ENCODE measurements at regions not wholly inside any gene's neighbourhood (a gene's known extent, or its start where the extent isn't known, plus 50 kb on each side); places are given as distances from the start of the nearest gene placed in this dataset.
"Not testable (repeated sequence)": the region's sequence is repeated elsewhere in the genome, so short reads cannot be mapped to it uniquely, and the experiment has no call there.

DNA sequence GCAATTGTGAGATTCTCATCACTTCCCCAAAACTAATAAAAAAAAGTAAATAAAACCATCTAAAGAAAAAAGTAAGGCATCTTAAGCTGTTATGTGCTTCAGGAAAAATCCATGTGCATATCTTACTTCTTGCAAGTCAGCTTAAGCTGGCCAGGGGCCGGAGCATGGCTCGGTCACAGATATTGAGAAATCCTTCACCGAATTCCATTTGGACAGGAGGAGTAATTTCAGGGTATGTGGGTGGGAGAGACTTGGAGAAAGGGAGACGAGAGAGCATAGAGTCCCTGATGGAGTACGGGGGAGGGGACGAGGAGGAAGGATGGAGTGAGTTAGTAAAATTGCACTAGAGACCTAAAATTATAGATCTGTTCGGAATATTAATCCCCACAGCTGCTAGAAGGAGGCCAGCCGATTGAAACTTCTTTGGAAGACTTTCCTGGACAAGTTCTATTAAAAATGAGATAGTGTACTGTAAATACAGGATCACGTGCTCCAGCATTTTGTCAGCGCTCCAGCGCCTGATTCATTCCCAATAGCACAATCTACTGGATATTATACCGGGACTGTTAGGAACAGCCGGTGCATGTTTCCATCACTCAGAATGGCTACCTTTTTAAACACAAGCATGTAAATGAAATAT lies 438.5 kb downstream of the ZNF516 start:
- Mint-ChIP-seq H3K4me1 (ENCODE audit: low read depth) (no peaks in the 10 kb centered on the region), H3K4me3 (no peak overlapping the region), H3K9me3 (no peaks in the 10 kb centered on the region), H3K36me3 (ENCODE audit: insufficient read depth in 2 of 2) (no peaks in the 10 kb centered on the region), H3K27ac (no peak overlapping the region), H3K27me3 (ENCODE audit: low read depth) (no peaks in the 10 kb centered on the region)
- DNase-seq (no peak), ATAC-seq (replicated peaks in 1 of 2) (no peak)

- DNase-seq: no peak
- ATAC-seq (replicated peaks in 1 of 2): no peak
- H3K27ac Mint-ChIP-seq: no peak overlapping the region
- H3K4me1 Mint-ChIP-seq (ENCODE audit: low read depth): no peaks in the 10 kb centered on the region
- H3K36me3 Mint-ChIP-seq (ENCODE audit: insufficient read depth in 2 of 2): no peaks in the 10 kb centered on the region
- no peak overlapping the region for H3K4me3 Mint-ChIP-seq
- no peaks in the 10 kb centered on the region for H3K9me3 Mint-ChIP-seq
- H3K27me3 Mint-ChIP-seq (ENCODE audit: low read depth): no peaks in the 10 kb centered on the region
Observed at GRCh38 chr18:76055578-76055977, 439.5 kb downstream of the ZNF516 start.

DNA sequence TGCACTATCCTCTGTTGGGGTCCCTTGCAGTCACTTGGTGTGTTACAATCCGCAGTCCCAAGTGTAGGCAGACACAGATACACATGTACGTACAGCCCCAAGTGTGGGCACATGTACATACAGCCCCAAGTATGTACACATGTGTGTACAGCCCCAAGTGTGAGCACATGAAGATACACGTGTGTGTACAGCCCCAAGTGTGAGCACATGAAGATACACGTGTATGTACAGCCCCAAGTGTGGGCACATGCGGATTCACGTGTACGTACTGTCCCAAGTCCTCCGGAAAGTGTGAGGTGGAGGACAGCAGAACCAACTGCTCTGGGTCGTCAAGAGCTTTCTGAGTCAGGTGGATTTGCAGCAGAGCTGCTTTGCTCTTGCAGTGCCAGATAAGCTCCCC lies 440.0 kb downstream of the ZNF516 start:
- Mint-ChIP-seq H3K4me3 (no peak overlapping the region), H3K27me3 (ENCODE audit: low read depth) (no peaks in the 10 kb centered on the region), H3K9me3 (no peaks in the 10 kb centered on the region), H3K36me3 (ENCODE audit: insufficient read depth in 2 of 2) (no peaks in the 10 kb centered on the region), H3K27ac (no peak overlapping the region), H3K4me1 (ENCODE audit: low read depth) (no peaks in the 10 kb centered on the region)
- DNase-seq (no peak), ATAC-seq (replicated peaks in 1 of 2) (no peak)

- H3K4me1 Mint-ChIP-seq (ENCODE audit: low read depth): no peaks in the 10 kb centered on the region
- H3K27ac Mint-ChIP-seq: no peak overlapping the region
- no peak overlapping the region for H3K4me3 Mint-ChIP-seq
- ATAC-seq (replicated peaks in 1 of 2): no peak
- H3K36me3 Mint-ChIP-seq (ENCODE audit: insufficient read depth in 2 of 2): no peaks in the 10 kb centered on the region
- no peak for DNase-seq
- no peaks in the 10 kb centered on the region for H3K9me3 Mint-ChIP-seq
- no peaks in the 10 kb centered on the region for H3K27me3 Mint-ChIP-seq (ENCODE audit: low read depth)
Observed at GRCh38 chr18:76054156-76054555, 440.9 kb downstream of the ZNF516 start.

GRCh38 chr18:76053551-76053950 lies 441.5 kb downstream of the ZNF516 start:
- Mint-ChIP-seq H3K27ac (no peak overlapping the region), H3K36me3 (ENCODE audit: insufficient read depth in 2 of 2) (no peaks in the 10 kb centered on the region), H3K4me3 (no peak overlapping the region), H3K27me3 (ENCODE audit: low read depth) (no peaks in the 10 kb centered on the region), H3K4me1 (ENCODE audit: low read depth) (no peaks in the 10 kb centered on the region), H3K9me3 (no peaks in the 10 kb centered on the region)
- ATAC-seq (replicated peaks in 1 of 2): no peak
- no peak for DNase-seq

GRCh38 chr18:76052227-76052595 lies 442.8 kb downstream of the ZNF516 start:
- no peak overlapping the region for H3K4me3 Mint-ChIP-seq
- DNase-seq (no peak), ATAC-seq (replicated peaks in 1 of 2) (no peak)
- no peaks in the 10 kb centered on the region for H3K9me3 Mint-ChIP-seq
- no peaks in the 10 kb centered on the region for H3K36me3 Mint-ChIP-seq (ENCODE audit: insufficient read depth in 2 of 2)
- H3K4me1 Mint-ChIP-seq (ENCODE audit: low read depth): no peaks in the 10 kb centered on the region
- no peak overlapping the region for H3K27ac Mint-ChIP-seq
- H3K27me3 Mint-ChIP-seq (ENCODE audit: low read depth): no peaks in the 10 kb centered on the region

DNA sequence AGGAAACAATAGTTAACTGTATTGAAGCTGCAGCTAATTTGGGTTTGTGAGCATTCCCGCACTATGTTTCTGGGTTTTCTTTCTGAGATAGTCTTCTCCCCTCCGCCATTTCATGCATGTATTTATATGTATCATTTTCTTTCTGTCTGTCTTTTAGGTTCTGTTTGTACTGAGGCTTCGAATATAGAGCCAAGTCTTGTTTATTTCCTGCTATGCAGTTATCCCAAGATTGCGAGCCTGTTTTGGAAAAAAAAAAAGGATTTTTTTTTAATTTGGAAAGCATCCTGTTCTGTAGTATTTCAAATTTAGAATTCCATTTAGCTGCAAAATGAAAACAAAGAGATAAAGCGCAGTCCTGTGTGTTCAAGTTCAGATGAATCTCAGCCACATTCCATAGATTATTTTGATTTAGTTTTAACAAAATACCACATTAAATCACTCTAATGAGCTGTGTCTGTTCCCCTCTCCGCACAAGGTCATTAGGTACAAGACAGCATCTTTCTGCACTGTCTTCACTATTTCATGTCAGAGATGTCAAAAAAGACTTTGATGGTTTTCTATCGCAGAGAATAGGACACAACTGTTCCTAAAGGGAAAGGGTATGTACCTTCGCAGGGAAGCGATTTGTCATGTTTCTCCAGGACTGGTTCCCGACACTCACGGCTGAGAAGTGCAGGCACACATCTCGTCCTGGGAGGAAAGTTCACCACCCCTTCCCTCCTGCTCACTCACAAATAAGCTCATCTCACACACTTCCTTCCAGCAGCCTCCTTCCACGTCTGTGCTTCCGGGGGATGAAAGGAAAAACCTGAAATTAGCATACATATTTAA lies 443.4 kb downstream of the ZNF516 start:
- Mint-ChIP-seq H3K27ac (no peak overlapping the region), H3K9me3 (no peaks in the 10 kb centered on the region), H3K4me3 (no peak overlapping the region), H3K36me3 (ENCODE audit: insufficient read depth in 2 of 2) (no peaks in the 10 kb centered on the region), H3K4me1 (ENCODE audit: low read depth) (no peaks in the 10 kb centered on the region), H3K27me3 (ENCODE audit: low read depth) (no peaks in the 10 kb centered on the region)
- DNase-seq (no peak), ATAC-seq (replicated peaks in 1 of 2) (no peak)

DNA sequence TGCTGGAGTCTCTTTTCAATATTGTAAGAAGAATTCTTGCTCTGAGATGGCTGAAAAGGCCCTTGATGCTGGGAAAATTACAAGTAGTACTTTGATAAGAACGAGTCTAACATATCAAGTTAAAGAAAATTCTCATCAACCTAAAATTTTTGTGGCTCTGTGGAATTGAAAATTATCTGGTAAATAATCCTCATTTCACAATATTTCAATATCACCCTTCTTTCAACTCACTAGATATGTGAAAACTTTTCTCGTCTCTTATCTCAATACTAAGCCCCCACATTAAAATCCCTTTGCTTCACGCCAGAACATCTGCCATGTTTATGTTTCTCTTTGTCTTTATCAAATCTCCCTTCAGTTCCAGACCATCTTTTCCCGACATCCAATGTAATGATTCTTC lies 448.8 kb downstream of the ZNF516 start:
- Mint-ChIP-seq H3K4me1 (ENCODE audit: low read depth) (no peaks in the 10 kb centered on the region), H3K4me3 (no peak overlapping the region), H3K36me3 (ENCODE audit: insufficient read depth in 2 of 2) (no peaks in the 10 kb centered on the region), H3K27ac (no peak overlapping the region), H3K9me3 (peaks cover 0 to 2% of the 10 kb centered on the region in 2 donors), H3K27me3 (ENCODE audit: low read depth) (peaks cover 10% of the 10 kb centered on the region)
- ATAC-seq (replicated peaks in 1 of 2) (no peak), DNase-seq (no peak)

DNA sequence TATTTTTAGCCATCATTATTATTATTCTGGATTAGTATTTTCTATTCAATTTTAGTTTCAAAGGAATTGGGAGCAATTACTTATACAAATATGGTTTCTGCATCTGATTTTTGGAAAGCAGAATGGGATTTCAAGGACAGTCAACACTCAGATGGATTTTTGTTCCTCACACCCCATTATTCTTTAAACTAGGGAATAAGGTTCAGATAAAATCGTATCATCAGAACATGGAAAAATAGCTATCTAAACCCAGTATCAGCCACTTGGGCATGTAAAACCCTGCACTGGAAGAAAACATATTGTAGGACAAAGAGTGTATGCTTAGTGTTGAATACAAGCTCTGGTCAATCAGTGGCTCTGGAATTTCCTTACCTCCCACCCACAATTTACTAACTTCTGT lies 452.5 kb downstream of the ZNF516 start:
- H3K4me1 Mint-ChIP-seq (ENCODE audit: low read depth): no peaks in the 10 kb centered on the region
- no peak overlapping the region for H3K27ac Mint-ChIP-seq
- H3K4me3 Mint-ChIP-seq: no peak overlapping the region
- peaks cover 0 to 2% of the 10 kb centered on the region in 2 donors for H3K9me3 Mint-ChIP-seq
- no peaks in the 10 kb centered on the region for H3K36me3 Mint-ChIP-seq (ENCODE audit: insufficient read depth in 2 of 2)
- ATAC-seq (replicated peaks in 1 of 2) (no peak), DNase-seq (no peak)
- H3K27me3 Mint-ChIP-seq (ENCODE audit: low read depth): peaks cover 10% of the 10 kb centered on the region

- peaks cover 15% of the 10 kb centered on the region for H3K27me3 Mint-ChIP-seq (ENCODE audit: low read depth)
- DNase-seq: no peak
- H3K27ac Mint-ChIP-seq: no peak overlapping the region
- peaks cover 0 to 5% of the 10 kb centered on the region in 2 donors for H3K9me3 Mint-ChIP-seq
- H3K36me3 Mint-ChIP-seq (ENCODE audit: insufficient read depth in 2 of 2): no peaks in the 10 kb centered on the region
- no peaks in the 10 kb centered on the region for H3K4me1 Mint-ChIP-seq (ENCODE audit: low read depth)
- no peak for ATAC-seq (replicated peaks in 1 of 2)
- no peak overlapping the region for H3K4me3 Mint-ChIP-seq
Observed at GRCh38 chr18:76018210-76018609, 476.8 kb downstream of the ZNF516 start.

GRCh38 chr18:76013057-76013456 lies 482.0 kb downstream of the ZNF516 start:
- Mint-ChIP-seq H3K36me3 (ENCODE audit: insufficient read depth in 2 of 2) (no peaks in the 10 kb centered on the region), H3K27ac (no peak overlapping the region), H3K9me3 (peaks cover 0 to 7% of the 10 kb centered on the region in 2 donors), H3K27me3 (ENCODE audit: low read depth) (peaks cover 8% of the 10 kb centered on the region), H3K4me1 (ENCODE audit: low read depth) (no peaks in the 10 kb centered on the region), H3K4me3 (no peak overlapping the region)
- no peak for ATAC-seq (replicated peaks in 1 of 2)
- no peak for DNase-seq

- Mint-ChIP-seq H3K36me3 (ENCODE audit: insufficient read depth in 2 of 2) (no peaks in the 10 kb centered on the region), H3K9me3 (peaks cover 1 to 2% of the 10 kb centered on the region in 2 donors), H3K27me3 (ENCODE audit: low read depth) (peaks cover 6% of the 10 kb centered on the region), H3K4me1 (ENCODE audit: low read depth) (no peaks in the 10 kb centered on the region), H3K4me3 (no peak overlapping the region), H3K27ac (no peak overlapping the region)
- DNase-seq (no peak), ATAC-seq (replicated peaks in 1 of 2) (no peak)
Observed at GRCh38 chr18:76005632-76006208, 489.3 kb downstream of the ZNF516 start.

DNA sequence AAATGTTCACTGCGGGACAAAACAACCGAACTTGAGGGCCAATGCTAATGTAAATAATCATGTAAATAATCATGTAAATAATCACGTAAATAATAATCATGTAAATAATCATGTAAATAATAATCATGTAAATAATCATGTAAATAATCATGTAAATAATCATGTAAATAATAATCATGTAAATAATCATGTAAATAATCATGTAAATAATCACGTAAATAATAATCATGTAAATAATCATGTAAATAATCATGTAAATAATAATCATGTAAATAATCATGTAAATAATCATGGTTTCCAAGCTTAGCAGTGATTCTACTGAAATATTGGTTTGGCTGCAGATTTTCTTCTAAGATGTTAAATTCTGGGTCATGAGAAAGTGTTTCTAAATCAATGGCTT lies 507.1 kb downstream of the ZNF516 start:
- H3K27me3 Mint-ChIP-seq (ENCODE audit: low read depth); H3K36me3 Mint-ChIP-seq (ENCODE audit: insufficient read depth in 2 of 2); H3K4me1 Mint-ChIP-seq (ENCODE audit: low read depth); H3K4me3 Mint-ChIP-seq; DNase-seq; ATAC-seq (replicated peaks in 1 of 2); H3K9me3 Mint-ChIP-seq; H3K27ac Mint-ChIP-seq: not testable (repeated sequence)
